Liver (tissue), 8 donors: ENCODE measurements at regions not wholly inside any gene's neighbourhood (a gene's known extent, or its start where the extent isn't known, plus 50 kb on each side); places are given as distances from the start of the nearest gene placed in this dataset.

Experiments
- DNase-seq: peaks from one replicate; pipeline ENCODE4 v3.0.0-alpha.2; 2017; ENCODE audit warnings: low spot score
- H3K27ac ChIP-seq, 2 donors: one replicate each; pipeline ENCODE4 v1.7.0; 2013; ENCODE audit warnings: inconsistent platforms in 2 of 2, low read length in 2 of 2, control low read depth in 1 of 2, low read depth in 1 of 2, mild to moderate bottlenecking in 1 of 2
- H3K27me3 ChIP-seq, 4 donors: one replicate each; pipeline versions ENCODE4 v1.6.1 to v1.7.0; 2013; ENCODE audit warnings: low read length in 3 of 4, inconsistent platforms in 1 of 4, mild to moderate bottlenecking in 1 of 4, moderate library complexity in 1 of 4; ENCODE audit not compliant: control insufficient read depth in 4 of 4, insufficient read depth in 4 of 4
- H3K36me3 ChIP-seq, 4 donors: one replicate each; pipeline versions ENCODE4 v1.6.1 to v1.7.0; 2013; ENCODE audit warnings: low read length in 3 of 4, mild to moderate bottlenecking in 3 of 4, low read depth in 1 of 4, moderate library complexity in 1 of 4; ENCODE audit not compliant: control insufficient read depth in 4 of 4, insufficient read depth in 3 of 4
- H3K4me1 ChIP-seq, 4 donors: one replicate each; pipeline versions ENCODE4 v1.6.1 to v1.7.0; 2013; ENCODE audit warnings: low read length in 3 of 4, mild to moderate bottlenecking in 3 of 4, moderate library complexity in 1 of 4; ENCODE audit not compliant: control insufficient read depth in 4 of 4, insufficient read depth in 4 of 4
- H3K4me3 ChIP-seq, 3 donors: one replicate each; pipeline versions ENCODE4 v1.6.1 to v1.7.0; 2013; ENCODE audit warnings: low read length in 3 of 3, control low read depth in 1 of 3, low read depth in 1 of 3, mild to moderate bottlenecking in 1 of 3
- H3K9ac ChIP-seq, 2 donors: one replicate each; pipeline ENCODE4 v1.7.0; 2013; ENCODE audit warnings: low read length in 2 of 2, mild to moderate bottlenecking in 2 of 2, moderate library complexity in 2 of 2, control low read depth in 1 of 2, low read depth in 1 of 2
- H3K9me3 ChIP-seq, 4 donors: one replicate each; pipeline versions ENCODE4 v1.6.1 to v1.7.0; 2013; ENCODE audit warnings: low read length in 3 of 4; ENCODE audit not compliant: control insufficient read depth in 4 of 4
- ATF3 ChIP-seq: IDR thresholded peaks from 2 replicates; pipeline ENCODE4 v1.6.1; 2016; ENCODE audit warnings: antibody characterized with exemption
- CTCF ChIP-seq: fragments of 150-350 bp; IDR thresholded peaks from 2 replicates; pipeline ENCODE4 v1.5.1; 2017; ENCODE audit warnings: improper control_type of control experiment, low read depth, low read length; ENCODE audit not compliant: missing input control
- EGR1 ChIP-seq, 2 donors: IDR thresholded peaks; 2 replicates each; pipeline ENCODE4 v1.6.1; 2016 to 2018; ENCODE audit warnings: antibody characterized with exemption in 2 of 2, low read depth in 2 of 2
- FOXA1 ChIP-seq: IDR thresholded peaks from 2 replicates; pipeline ENCODE4 v1.6.1; 2016; ENCODE audit warnings: antibody characterized with exemption
- FOXA2 ChIP-seq: IDR thresholded peaks from 2 replicates; pipeline ENCODE4 v1.6.1; 2016; ENCODE audit warnings: antibody characterized with exemption
- GABPA ChIP-seq, 2 donors: IDR thresholded peaks in 1 of 2; conservative IDR thresholded peaks in 1 of 2; 2 replicates each; pipeline ENCODE4 v1.6.1; 2016; ENCODE audit warnings: antibody characterized with exemption in 2 of 2, mild to moderate bottlenecking in 1 of 2, moderate library complexity in 1 of 2
- HNF4A ChIP-seq, 2 donors: conservative IDR thresholded peaks; 2 replicates each; pipeline ENCODE4 v1.6.1; 2016; ENCODE audit warnings: antibody characterized with exemption in 2 of 2, mild to moderate bottlenecking in 2 of 2
- JUND ChIP-seq, 2 donors: IDR thresholded peaks; 2 replicates each; pipeline ENCODE4 v1.6.1; 2016; ENCODE audit warnings: antibody characterized with exemption in 2 of 2
- MAX ChIP-seq: IDR thresholded peaks from 2 replicates; pipeline ENCODE4 v1.6.1; 2016; ENCODE audit warnings: antibody characterized with exemption
- NR2F2 ChIP-seq: IDR thresholded peaks from 2 replicates; pipeline ENCODE4 v1.6.1; 2016; ENCODE audit warnings: antibody characterized with exemption
- RAD21 ChIP-seq, 2 donors: IDR thresholded peaks; 2 replicates each; pipeline ENCODE4 v1.6.1; 2016; ENCODE audit warnings: antibody characterized with exemption in 2 of 2, mild to moderate bottlenecking in 2 of 2
- REST ChIP-seq: IDR thresholded peaks from 2 replicates; pipeline ENCODE4 v1.6.1; 2016; ENCODE audit warnings: antibody characterized with exemption, mild to moderate bottlenecking
- RXRA ChIP-seq, 2 donors: IDR thresholded peaks; 2 replicates each; pipeline ENCODE4 v1.6.1; 2017 to 2018; ENCODE audit warnings: antibody characterized with exemption in 2 of 2, mild to moderate bottlenecking in 1 of 2
- SP1 ChIP-seq: IDR thresholded peaks from 2 replicates; pipeline ENCODE4 v1.6.1; 2018; ENCODE audit warnings: antibody characterized with exemption, mild to moderate bottlenecking
- TAF1 ChIP-seq: conservative IDR thresholded peaks from 2 replicates; pipeline ENCODE4 v1.6.1; 2016; ENCODE audit warnings: antibody characterized with exemption, mild to moderate bottlenecking
- WGBS: extraction: QIAGEN DNeasy Blood & Tissue Kit; methylation state at CpG from one replicate; pipeline ENCODE4 v1.1.7; 2013; 5-methylcytosine and 5-hydroxymethylcytosine counted together
- donor health status: healthy.
- donor health status: healthy.
- donor health status: healthy.
- donor health status: healthy.
- donor health status: healthy.

GRCh38 chrX:137263374-137263773, 229.6 kb upstream of the GPR101 start:
- DNase-seq = no peak
- 69% methylated on average over 3 of the region's 3 CpGs for WGBS
- H3K27me3 ChIP-seq = no peaks in the 10 kb centered on the region
- no peak overlapping the region for H3K9ac ChIP-seq
- no peak for TF ChIP-seq RAD21 (IDR thresholded peaks at IDR 0.05)
- no peak for TF ChIP-seq FOXA2
- TF ChIP-seq CTCF = no peak
- no peak for TF ChIP-seq ATF3
- TF ChIP-seq MAX = no peak
- no peak for TF ChIP-seq HNF4A (conservative IDR thresholded peaks at IDR 0.05)
- TF ChIP-seq TAF1 = no peak
- TF ChIP-seq SP1 = no peak
- no peaks in the 10 kb centered on the region for H3K4me1 ChIP-seq
- no peak overlapping the region for H3K27ac ChIP-seq
- peaks cover 0 to 3% (median 0%) of the 10 kb centered on the region in 4 donors for H3K9me3 ChIP-seq
- no peak overlapping the region for H3K4me3 ChIP-seq
- no peaks in the 10 kb centered on the region for H3K36me3 ChIP-seq

- Histone ChIP-seq H3K9me3 (no peaks in the 10 kb centered on the region), H3K9ac (no peak overlapping the region), H3K27ac (no peak overlapping the region), H3K4me1 (no peaks in the 10 kb centered on the region), H3K36me3 (no peaks in the 10 kb centered on the region), H3K27me3 (no peaks in the 10 kb centered on the region), H3K4me3 (no peak overlapping the region)
- 90% methylated on average over 2 of the region's 2 CpGs for whole genome bisulfite sequencing
- DNase-seq = no peak
- no peak for TF ChIP-seq ATF3
- no peak for TF ChIP-seq TAF1
- no peak for TF ChIP-seq JUND (IDR thresholded peaks at IDR 0.05)
- TF ChIP-seq MAX = no peak
- no peak for TF ChIP-seq GABPA (IDR thresholded peaks at IDR 0.05 in 1 of 2, conservative IDR thresholded peaks at IDR 0.05 in 1 of 2)
- no peak for TF ChIP-seq RXRA (IDR thresholded peaks at IDR 0.05)
- TF ChIP-seq HNF4A (conservative IDR thresholded peaks at IDR 0.05) = no peak
- TF ChIP-seq REST = no peak
- TF ChIP-seq EGR1 (IDR thresholded peaks at IDR 0.05; ENCODE audit: low read depth in 2 of 2) = no peak
- TF ChIP-seq SP1 = no peak
- TF ChIP-seq RAD21 (IDR thresholded peaks at IDR 0.05) = no peak
- no peak for TF ChIP-seq NR2F2
- TF ChIP-seq FOXA1 = no peak
- no peak for TF ChIP-seq FOXA2
These were observed 211.4 kb upstream of the GPR101 start for GRCh38 chrX:137245183-137245582.
